Endothelial cell of umbilical vein (primary cell): ENCODE measurements at regions not wholly inside any gene's neighbourhood (a gene's known extent, or its start where the extent isn't known, plus 50 kb on each side); places are given as distances from the start of the nearest gene placed in this dataset.

ENCODE experiments used
- BruUV-seq: library from RNA; stranded (reverse); fragments of 400-500 nt; replicated peaks from 2 replicates; lab custom pipeline; 2021; lab: Mats Ljungman, UMichigan
- CTCF ChIA-PET: fragments of 300-600, 350-600 bp; sonication (Branson Sonifier 250); formaldehyde crosslinking; loops from one replicate; lab custom pipeline; 2021; ENCODE audit warnings: antibody characterized with exemption, inconsistent platforms; lab: Charles Lee
- POLR2A ChIA-PET: fragments of 300-600, 350-600 bp; sonication (Branson Sonifier 250); formaldehyde crosslinking; loops from one replicate; lab custom pipeline; 2021; ENCODE audit warnings: antibody characterized with exemption, inconsistent platforms; lab: Charles Lee
- DNase-seq: peaks from one replicate; pipeline ENCODE4 v3.0.0-alpha.2; 2011; ENCODE audit warnings: low read depth, low spot score
- FAIRE-seq: peaks from 2 replicates; lab custom pipeline; 2011; peaks lifted over from hg19 to GRCh38; lab: Jason Lieb, UNC
- H2AFZ ChIP-seq: 2 replicates; pipeline ENCODE4 v1.6.0; 2012; ENCODE audit warnings: low read depth, low read length, control low read depth, inconsistent platforms
- H3K27ac ChIP-seq: 2 replicates; pipeline ENCODE4 v1.5.1; 2011; ENCODE audit warnings: low read depth, mild to moderate bottlenecking, control low read depth, low read length, moderate library complexity; ENCODE audit not compliant: insufficient read depth
- H3K27me3 ChIP-seq, 2 experiments: 2 replicates each; pipeline versions ENCODE4 v1.6.0 to v1.6.1; 2011; ENCODE audit warnings: low read length in 2 of 2, mixed read lengths in 1 of 2; ENCODE audit not compliant: control insufficient read depth in 2 of 2, insufficient read depth in 2 of 2
- H3K36me3 ChIP-seq, 2 experiments: 2 replicates in 1 of 2; 3 replicates in 1 of 2; pipeline ENCODE4 v1.5.1; 2011; ENCODE audit warnings: low read length in 2 of 2, mild to moderate bottlenecking in 1 of 2, moderate library complexity in 1 of 2; ENCODE audit not compliant: control insufficient read depth in 2 of 2, insufficient read depth in 2 of 2; ENCODE audit errors: extremely low read depth in 1 of 2
- H3K4me1 ChIP-seq: 3 replicates; pipeline ENCODE4 v1.5.1; 2011; ENCODE audit warnings: mild to moderate bottlenecking, low read length; ENCODE audit not compliant: control insufficient read depth, insufficient read depth; ENCODE audit errors: extremely low read depth
- H3K4me2 ChIP-seq: 2 replicates; pipeline ENCODE4 v1.6.1; 2011; ENCODE audit warnings: low read length, control low read depth, mixed read lengths; ENCODE audit not compliant: insufficient read depth
- H3K4me3 ChIP-seq, 3 experiments: fragments of 200-600 bp in 1 of 3; sonication (generic), shearing (Covaris generic) in 1 of 3; replicated peaks in 1 of 3; 2 replicates each; pipeline ENCODE4 v1.5.1; 2011 to 2016; ENCODE audit warnings: control low read depth in 3 of 3, low read length in 3 of 3, mild to moderate bottlenecking in 2 of 3, inconsistent platforms in 1 of 3, low read depth in 1 of 3, moderate library complexity in 1 of 3; ENCODE audit not compliant: insufficient read depth in 1 of 3
- H3K79me2 ChIP-seq: 2 replicates; pipeline ENCODE4 v1.6.0; 2012; ENCODE audit warnings: low read length, inconsistent platforms; ENCODE audit not compliant: control insufficient read depth, insufficient read depth
- H3K9ac ChIP-seq: replicated peaks from 2 replicates; pipeline ENCODE3; 2011; ENCODE audit warnings: low read length, control low read depth; ENCODE audit not compliant: insufficient read depth; ENCODE audit errors: extremely low read depth
- H3K9me1 ChIP-seq: replicated peaks from 3 replicates; pipeline ENCODE4 v1.6.0; 2011; ENCODE audit warnings: mild to moderate bottlenecking, low read length; ENCODE audit not compliant: control insufficient read depth, insufficient read depth; ENCODE audit errors: extremely low read depth
- H3K9me3 ChIP-seq: replicated peaks from 2 replicates; pipeline ENCODE4 v1.5.1; 2012; ENCODE audit warnings: low read length, inconsistent platforms; ENCODE audit not compliant: control insufficient read depth, insufficient read depth
- H4K20me1 ChIP-seq: replicated peaks from 2 replicates; pipeline ENCODE3; 2011; ENCODE audit warnings: mild to moderate bottlenecking, low read length; ENCODE audit not compliant: control insufficient read depth, insufficient read depth; ENCODE audit errors: extremely low read depth
- CTCF ChIP-seq, 2 donors: IDR thresholded peaks; 1 replicate in 1 of 2; 2 replicates in 1 of 2; pipeline ENCODE4 v1.5.1; 2011; ENCODE audit warnings: low read length in 2 of 2, mild to moderate bottlenecking in 2 of 2, moderate library complexity in 2 of 2, control low read depth in 1 of 2, inconsistent platforms in 1 of 2, low read depth in 1 of 2; ENCODE audit not compliant: insufficient read depth in 1 of 2; ENCODE audit errors: extremely low read depth in 1 of 2
- EZH2 ChIP-seq: IDR thresholded peaks from 2 replicates; pipeline ENCODE4 v1.6.1; 2012; ENCODE audit warnings: borderline replicate concordance, low read depth, mild to moderate bottlenecking, moderate library complexity, low read length, inconsistent platforms; ENCODE audit not compliant: severe bottlenecking
- FOS ChIP-seq: IDR thresholded peaks from 2 replicates; pipeline ENCODE4 v1.6.1; 2011; ENCODE audit warnings: mild to moderate bottlenecking, low read length, moderate library complexity, borderline replicate concordance; ENCODE audit not compliant: insufficient read depth
- GATA2 ChIP-seq: IDR thresholded peaks from 2 replicates; pipeline ENCODE4 v1.7.0; 2011; ENCODE audit warnings: low read depth, mild to moderate bottlenecking, moderate library complexity, mixed read lengths, low read length; ENCODE audit not compliant: insufficient read length, insufficient read depth
- JUN ChIP-seq: IDR thresholded peaks from 2 replicates; pipeline ENCODE4 v1.6.1; 2011; ENCODE audit warnings: borderline replicate concordance, low read depth; ENCODE audit not compliant: insufficient read length, insufficient read depth
- MAX ChIP-seq: IDR thresholded peaks from 2 replicates; pipeline ENCODE4 v1.6.1; 2011; ENCODE audit not compliant: insufficient read depth, insufficient read length
- MYC ChIP-seq: IDR thresholded peaks from one replicate; pipeline ENCODE4 v1.6.1; 2011; ENCODE audit warnings: mild to moderate bottlenecking, low read depth, low read length
- POLR2A ChIP-seq: IDR thresholded peaks from 2 replicates; pipeline ENCODE4 v1.6.1; 2012; ENCODE audit warnings: low read depth, mild to moderate bottlenecking, control low read depth, low read length
- POLR2AphosphoS5 ChIP-seq: IDR thresholded peaks from 2 replicates; pipeline ENCODE4 v1.6.1; 2012; ENCODE audit warnings: low read depth, mild to moderate bottlenecking, control low read depth, low read length, moderate library complexity; ENCODE audit not compliant: insufficient read depth
- dilution Hi-C: fragments of 300-500 bp; cut with MboI; formaldehyde crosslinking; loops from one replicate; pipeline ENCODE4 v1.15.0; 2019; ENCODE audit warnings: low sequenced_read_pairs; ENCODE audit not compliant: extremely low pct_ligation_motif_present
- intact Hi-C: fragments of 100-400 bp; cut with micrococcal nuclease; formaldehyde crosslinking; loops from one replicate; pipeline ENCODE4 v1.10.0; 2022

GRCh38 chr18:1496096-1496495, 591.4 kb downstream of the ADCYAP1 start:
- BruUV-seq, result no TSS peak

More at GRCh38 chr18:1496096-1496495, 591.4 kb downstream of the ADCYAP1 start:
- Histone ChIP-seq H3K9me3 (no peaks in the 10 kb centered on the region), H3K27me3 (no peaks in the 10 kb centered on the region), H3K27ac (no peak overlapping the region), H2AFZ (no peak overlapping the region), H4K20me1 (no peaks in the 10 kb centered on the region), H3K36me3 (no peaks in the 10 kb centered on the region), H3K4me3 (no peak overlapping the region), H3K79me2 (no peaks in the 10 kb centered on the region), H3K9ac (no peak overlapping the region), H3K9me1 (no peaks in the 10 kb centered on the region), H3K4me1 (no peaks in the 10 kb centered on the region), H3K4me2 (no peak overlapping the region)
- intact Hi-C loops, result no loop called here
- CTCF ChIA-PET, result no interaction called here
- no peak for FAIRE-seq
- dilution Hi-C loops, result no loop called here
- no peak for DNase-seq
- TF ChIP-seq GATA2 (no peak), JUN (no peak), MYC (no peak), MAX (no peak), POLR2AphosphoS5 (no peak), FOS (no peak), EZH2 (no peak), CTCF (IDR thresholded peaks at IDR 0.05; ENCODE audit: extremely low read depth in 1 of 2, insufficient read depth in 1 of 2, low read depth in 1 of 2, low read length in 2 of 2) (no peak), POLR2A (no peak)
- POLR2A ChIA-PET, result no interaction called here
